CD14-positive monocyte (primary cell): ENCODE measurements at regions not wholly inside any gene's neighbourhood (a gene's known extent, or its start where the extent isn't known, plus 50 kb on each side); places are given as distances from the start of the nearest gene placed in this dataset.

ENCODE experiments used
- DNase-seq, 3 donors: peaks; one replicate each; pipeline ENCODE4 v3.0.0-alpha.2; 2011 to 2022
- H2AFZ ChIP-seq: 2 replicates; pipeline ENCODE4 v1.6.0; 2012; ENCODE audit warnings: mild to moderate bottlenecking, low read depth, low read length, inconsistent platforms; ENCODE audit not compliant: insufficient read depth, poor library complexity, severe bottlenecking
- H3K27ac ChIP-seq, 2 donors: 1 replicate in 1 of 2; 2 replicates in 1 of 2; pipeline ENCODE4 v1.5.1; 2012 to 2013; ENCODE audit warnings: low read length in 2 of 2, control low read depth in 1 of 2, inconsistent platforms in 1 of 2, low read depth in 1 of 2, mild to moderate bottlenecking in 1 of 2
- H3K27me3 ChIP-seq, 2 donors: one replicate each; pipeline versions ENCODE4 v1.6.0 to v1.6.1; 2011 to 2013; ENCODE audit warnings: low read length in 2 of 2; ENCODE audit not compliant: control insufficient read depth in 2 of 2, insufficient read depth in 2 of 2
- H3K36me3 ChIP-seq, 2 donors: replicated peaks in 1 of 2; 1 replicate in 1 of 2; 2 replicates in 1 of 2; pipeline versions ENCODE4 v1.5.1 to v1.6.1; 2012 to 2013; ENCODE audit warnings: low read length in 2 of 2, control low read depth in 1 of 2, inconsistent platforms in 1 of 2, mild to moderate bottlenecking in 1 of 2; ENCODE audit not compliant: insufficient read depth in 2 of 2, control insufficient read depth in 1 of 2
- H3K4me1 ChIP-seq, 2 donors: 1 replicate in 1 of 2; 2 replicates in 1 of 2; pipeline versions ENCODE4 v1.5.1 to v1.6.1; 2012 to 2013; ENCODE audit warnings: low read length in 2 of 2, control low read depth in 1 of 2, inconsistent platforms in 1 of 2, mild to moderate bottlenecking in 1 of 2, moderate library complexity in 1 of 2; ENCODE audit not compliant: insufficient read depth in 2 of 2, control insufficient read depth in 1 of 2
- H3K4me2 ChIP-seq: replicated peaks from 2 replicates; pipeline ENCODE3; 2012; ENCODE audit warnings: low read length, moderate library complexity, mild to moderate bottlenecking; ENCODE audit not compliant: poor library complexity, severe bottlenecking; ENCODE audit errors: extremely low read depth
- H3K4me3 ChIP-seq, 3 experiments: fragments of 200-600 bp in 1 of 3; sonication (generic) in 1 of 3; replicated peaks in 1 of 3; 1 replicate in 2 of 3; 2 replicates in 1 of 3; pipeline ENCODE4 v1.5.1; 2011 to 2013; ENCODE audit warnings: low read length in 3 of 3, mild to moderate bottlenecking in 3 of 3, control low read depth in 2 of 3, low read depth in 2 of 3, inconsistent platforms in 1 of 3, moderate library complexity in 1 of 3
- H3K79me2 ChIP-seq: 2 replicates; pipeline ENCODE4 v1.6.0; 2012; ENCODE audit warnings: mild to moderate bottlenecking, control low read depth, inconsistent platforms, low read length, moderate library complexity; ENCODE audit not compliant: insufficient read depth
- H3K9ac ChIP-seq: 2 replicates; pipeline ENCODE4 v1.6.0; 2017; ENCODE audit warnings: low read length, mild to moderate bottlenecking; ENCODE audit not compliant: insufficient read depth, poor library complexity, severe bottlenecking
- H3K9me3 ChIP-seq, 2 donors: replicated peaks in 1 of 2; 1 replicate in 1 of 2; 2 replicates in 1 of 2; pipeline versions ENCODE4 v1.5.1 to v1.6.1; 2012 to 2013; ENCODE audit warnings: low read length in 2 of 2, control low read depth in 1 of 2; ENCODE audit not compliant: control insufficient read depth in 1 of 2, insufficient read depth in 1 of 2
- H4K20me1 ChIP-seq: 2 replicates; pipeline ENCODE4 v1.6.0; 2012; ENCODE audit warnings: mild to moderate bottlenecking, low read length, control low read depth, moderate library complexity; ENCODE audit not compliant: insufficient read depth
- H3K27ac Mint-ChIP-seq, 7 donors: one replicate each; pipeline ENCODE4 v1.8.0; 2020; ENCODE audit warnings: mild to moderate bottlenecking in 7 of 7, mixed read lengths in 7 of 7, moderate library complexity in 6 of 7, inconsistent platforms in 2 of 7
- H3K27me3 Mint-ChIP-seq, 3 donors: one replicate each; pipeline ENCODE4 v1.8.0; 2021 to 2022; ENCODE audit warnings: low read depth in 3 of 3, mild to moderate bottlenecking in 3 of 3, mixed read lengths in 3 of 3, moderate library complexity in 3 of 3, inconsistent platforms in 1 of 3
- H3K36me3 Mint-ChIP-seq, 2 donors: one replicate each; pipeline ENCODE4 v1.8.0; 2020; ENCODE audit warnings: mixed read lengths in 2 of 2, inconsistent platforms in 1 of 2, mild to moderate bottlenecking in 1 of 2
- H3K4me1 Mint-ChIP-seq: one replicate; pipeline ENCODE4 v1.8.0; 2020; ENCODE audit warnings: mild to moderate bottlenecking, mixed read lengths
- H3K4me3 Mint-ChIP-seq, 2 donors: one replicate each; pipeline ENCODE4 v1.8.0; 2020; ENCODE audit warnings: mild to moderate bottlenecking in 2 of 2, mixed read lengths in 2 of 2, moderate library complexity in 1 of 2
- H3K9me3 Mint-ChIP-seq, 7 donors: one replicate each; pipeline ENCODE4 v1.8.0; 2020 to 2022; ENCODE audit warnings: mixed read lengths in 7 of 7, mild to moderate bottlenecking in 6 of 7, moderate library complexity in 6 of 7, inconsistent platforms in 2 of 7
- WGBS: methylation state at CpG from one replicate; pipeline ENCODE4 v1.1.5; 2013; ENCODE audit warnings: missing lambda C conversion rate; ENCODE audit not compliant: insufficient coverage; 5-methylcytosine and 5-hydroxymethylcytosine counted together
- intact Hi-C, 2 donors: fragments of 100-400 bp; cut with micrococcal nuclease; formaldehyde crosslinking; loops; one replicate each; pipeline versions ENCODE4 v1.15.0 to v1.15.1; 2023
- TF ChIP-seq, protein P1 (sequence below): fragments of 200-600 bp; IDR thresholded peaks from one replicate; pipeline ENCODE4 v1.8.0; 2022; ENCODE audit warnings: antibody characterized with exemption, mild to moderate bottlenecking

DNA sequence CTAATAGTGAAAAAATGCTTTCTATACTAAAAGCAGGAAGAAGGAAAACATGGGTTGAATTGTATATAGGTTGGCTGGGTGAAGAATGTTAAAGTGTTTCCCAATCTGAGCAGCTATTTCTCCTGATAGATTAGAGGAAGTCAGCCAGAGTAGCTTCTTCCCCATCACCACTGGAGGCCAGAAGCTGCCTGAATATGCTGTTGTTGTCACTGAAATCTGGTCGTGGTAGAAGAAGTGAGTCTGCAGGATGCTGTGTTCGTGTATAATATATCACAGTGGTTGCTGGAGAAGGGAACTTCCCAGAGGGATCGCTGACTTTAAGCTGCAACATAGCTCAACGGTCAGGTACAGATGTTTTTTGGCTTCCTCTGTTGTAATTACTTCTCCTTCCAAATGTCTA, 247.5 kb upstream of the LRATD1 start:
- no CpG with 5 or more reads among the region's 4 CpGs for WGBS
- no peaks in the 10 kb centered on the region for H3K4me1 ChIP-seq
- no peaks in the 10 kb centered on the region for H3K27me3 ChIP-seq
- no peak overlapping the region for H3K4me2 ChIP-seq
- Mint-ChIP-seq H3K27me3 (no peaks in the 10 kb centered on the region), H3K27ac (no peak overlapping the region), H3K36me3 (no peaks in the 10 kb centered on the region), H3K4me3 (no peak overlapping the region), H3K9me3 (peaks cover 0 to 2% (median 0%) of the 10 kb centered on the region in 7 donors), H3K4me1 (no peaks in the 10 kb centered on the region)
- H3K9ac ChIP-seq: no peak overlapping the region
- H3K79me2 ChIP-seq: no peaks in the 10 kb centered on the region
- H3K27ac ChIP-seq: no peak overlapping the region
- intact Hi-C loops: no loop called here
- H3K36me3 ChIP-seq: no peaks in the 10 kb centered on the region
- no peaks in the 10 kb centered on the region for H4K20me1 ChIP-seq
- no peak overlapping the region for H3K4me3 ChIP-seq
- TF ChIP-seq, protein P1, sequence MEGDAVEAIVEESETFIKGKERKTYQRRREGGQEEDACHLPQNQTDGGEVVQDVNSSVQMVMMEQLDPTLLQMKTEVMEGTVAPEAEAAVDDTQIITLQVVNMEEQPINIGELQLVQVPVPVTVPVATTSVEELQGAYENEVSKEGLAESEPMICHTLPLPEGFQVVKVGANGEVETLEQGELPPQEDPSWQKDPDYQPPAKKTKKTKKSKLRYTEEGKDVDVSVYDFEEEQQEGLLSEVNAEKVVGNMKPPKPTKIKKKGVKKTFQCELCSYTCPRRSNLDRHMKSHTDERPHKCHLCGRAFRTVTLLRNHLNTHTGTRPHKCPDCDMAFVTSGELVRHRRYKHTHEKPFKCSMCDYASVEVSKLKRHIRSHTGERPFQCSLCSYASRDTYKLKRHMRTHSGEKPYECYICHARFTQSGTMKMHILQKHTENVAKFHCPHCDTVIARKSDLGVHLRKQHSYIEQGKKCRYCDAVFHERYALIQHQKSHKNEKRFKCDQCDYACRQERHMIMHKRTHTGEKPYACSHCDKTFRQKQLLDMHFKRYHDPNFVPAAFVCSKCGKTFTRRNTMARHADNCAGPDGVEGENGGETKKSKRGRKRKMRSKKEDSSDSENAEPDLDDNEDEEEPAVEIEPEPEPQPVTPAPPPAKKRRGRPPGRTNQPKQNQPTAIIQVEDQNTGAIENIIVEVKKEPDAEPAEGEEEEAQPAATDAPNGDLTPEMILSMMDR: no peak
- H2AFZ ChIP-seq: no peak overlapping the region
- no peak for DNase-seq
- no peaks in the 10 kb centered on the region for H3K9me3 ChIP-seq

- Histone ChIP-seq H3K9me3 (no peaks in the 10 kb centered on the region), H2AFZ (no peak overlapping the region), H3K36me3 (no peaks in the 10 kb centered on the region), H3K4me3 (no peak overlapping the region), H3K27me3 (no peaks in the 10 kb centered on the region), H3K9ac (no peak overlapping the region), H4K20me1 (no peaks in the 10 kb centered on the region), H3K27ac (no peak overlapping the region), H3K4me2 (no peak overlapping the region), H3K4me1 (no peaks in the 10 kb centered on the region), H3K79me2 (no peaks in the 10 kb centered on the region)
- TF ChIP-seq, protein P1: no peak
- H3K4me3 Mint-ChIP-seq: no peak overlapping the region
- H3K36me3 Mint-ChIP-seq: no peaks in the 10 kb centered on the region
- 100% methylated on average over 1 of the region's 4 CpGs for WGBS
- no peaks in the 10 kb centered on the region for H3K4me1 Mint-ChIP-seq
- no peaks in the 10 kb centered on the region for H3K27me3 Mint-ChIP-seq
- H3K9me3 Mint-ChIP-seq: peaks cover 0 to 2% (median 0%) of the 10 kb centered on the region in 7 donors
- no peak overlapping the region for H3K27ac Mint-ChIP-seq
- intact Hi-C loops: no loop called here
- DNase-seq: no peak
These were observed 245.2 kb upstream of the LRATD1 start for GRCh38 chr2:14387332-14387731.
